SK-N-SH (cell line): ENCODE measurements at regions not wholly inside any gene's neighbourhood (a gene's known extent, or its start where the extent isn't known, plus 50 kb on each side); places are given as distances from the start of the nearest gene placed in this dataset.

ENCODE experiments used
- EP300 ChIP-seq, 2 experiments: IDR thresholded peaks; 2 replicates each; pipeline versions ENCODE4 v1.4.0 to v1.6.1; 2012; ENCODE audit warnings: borderline replicate concordance in 1 of 2, low read depth in 1 of 2, low read length in 1 of 2
- EZH2phosphoT487 ChIP-seq: fragments of 200-600 bp; sonication (generic); IDR thresholded peaks from 2 replicates; pipeline ENCODE4 v1.6.1; 2017; ENCODE audit warnings: low read depth, mixed run types, mild to moderate bottlenecking, antibody characterized with exemption, moderate library complexity, borderline replicate concordance
- FOXM1 ChIP-seq: IDR thresholded peaks from 2 replicates; pipeline ENCODE4 v1.4.0; 2012; ENCODE audit warnings: low read depth, mild to moderate bottlenecking
- TF ChIP-seq, protein P1 (sequence below): fragments of 200-600 bp; sonication (generic); IDR thresholded peaks from 2 replicates; pipeline ENCODE4 v1.6.1; 2017; ENCODE audit warnings: antibody characterized with exemption, mild to moderate bottlenecking, moderate library complexity
- TF ChIP-seq, protein P2 (sequence below): IDR thresholded peaks from 2 replicates; pipeline ENCODE4 v1.6.1; 2012; ENCODE audit warnings: mild to moderate bottlenecking, low read depth, low read length, moderate library complexity
- TF ChIP-seq, protein P3 (sequence below): IDR thresholded peaks from 2 replicates; pipeline ENCODE4 v1.4.0; 2012; ENCODE audit warnings: low read depth

DNA sequence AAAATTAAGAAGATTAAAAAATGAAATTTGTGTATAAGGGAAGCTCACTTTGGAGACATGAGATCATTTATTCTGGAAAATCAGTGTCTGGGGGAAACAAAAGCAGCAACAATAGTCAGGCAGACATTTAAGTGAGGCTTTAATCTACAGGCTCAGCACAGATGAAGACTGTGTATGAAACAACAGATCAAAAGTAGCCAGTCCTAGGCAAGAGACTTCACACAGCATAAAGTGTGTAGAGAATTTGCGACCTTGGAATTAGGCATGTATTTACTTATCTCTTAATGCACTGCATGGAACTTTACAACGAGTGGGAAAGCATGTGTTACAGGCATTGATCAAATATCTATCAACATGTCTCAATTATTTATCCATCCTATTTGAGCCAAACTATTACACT lies 1099.9 kb downstream of the PLA2G4A start:
- TF ChIP-seq, protein P1, sequence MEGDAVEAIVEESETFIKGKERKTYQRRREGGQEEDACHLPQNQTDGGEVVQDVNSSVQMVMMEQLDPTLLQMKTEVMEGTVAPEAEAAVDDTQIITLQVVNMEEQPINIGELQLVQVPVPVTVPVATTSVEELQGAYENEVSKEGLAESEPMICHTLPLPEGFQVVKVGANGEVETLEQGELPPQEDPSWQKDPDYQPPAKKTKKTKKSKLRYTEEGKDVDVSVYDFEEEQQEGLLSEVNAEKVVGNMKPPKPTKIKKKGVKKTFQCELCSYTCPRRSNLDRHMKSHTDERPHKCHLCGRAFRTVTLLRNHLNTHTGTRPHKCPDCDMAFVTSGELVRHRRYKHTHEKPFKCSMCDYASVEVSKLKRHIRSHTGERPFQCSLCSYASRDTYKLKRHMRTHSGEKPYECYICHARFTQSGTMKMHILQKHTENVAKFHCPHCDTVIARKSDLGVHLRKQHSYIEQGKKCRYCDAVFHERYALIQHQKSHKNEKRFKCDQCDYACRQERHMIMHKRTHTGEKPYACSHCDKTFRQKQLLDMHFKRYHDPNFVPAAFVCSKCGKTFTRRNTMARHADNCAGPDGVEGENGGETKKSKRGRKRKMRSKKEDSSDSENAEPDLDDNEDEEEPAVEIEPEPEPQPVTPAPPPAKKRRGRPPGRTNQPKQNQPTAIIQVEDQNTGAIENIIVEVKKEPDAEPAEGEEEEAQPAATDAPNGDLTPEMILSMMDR = no peak
- TF ChIP-seq, protein P2, sequence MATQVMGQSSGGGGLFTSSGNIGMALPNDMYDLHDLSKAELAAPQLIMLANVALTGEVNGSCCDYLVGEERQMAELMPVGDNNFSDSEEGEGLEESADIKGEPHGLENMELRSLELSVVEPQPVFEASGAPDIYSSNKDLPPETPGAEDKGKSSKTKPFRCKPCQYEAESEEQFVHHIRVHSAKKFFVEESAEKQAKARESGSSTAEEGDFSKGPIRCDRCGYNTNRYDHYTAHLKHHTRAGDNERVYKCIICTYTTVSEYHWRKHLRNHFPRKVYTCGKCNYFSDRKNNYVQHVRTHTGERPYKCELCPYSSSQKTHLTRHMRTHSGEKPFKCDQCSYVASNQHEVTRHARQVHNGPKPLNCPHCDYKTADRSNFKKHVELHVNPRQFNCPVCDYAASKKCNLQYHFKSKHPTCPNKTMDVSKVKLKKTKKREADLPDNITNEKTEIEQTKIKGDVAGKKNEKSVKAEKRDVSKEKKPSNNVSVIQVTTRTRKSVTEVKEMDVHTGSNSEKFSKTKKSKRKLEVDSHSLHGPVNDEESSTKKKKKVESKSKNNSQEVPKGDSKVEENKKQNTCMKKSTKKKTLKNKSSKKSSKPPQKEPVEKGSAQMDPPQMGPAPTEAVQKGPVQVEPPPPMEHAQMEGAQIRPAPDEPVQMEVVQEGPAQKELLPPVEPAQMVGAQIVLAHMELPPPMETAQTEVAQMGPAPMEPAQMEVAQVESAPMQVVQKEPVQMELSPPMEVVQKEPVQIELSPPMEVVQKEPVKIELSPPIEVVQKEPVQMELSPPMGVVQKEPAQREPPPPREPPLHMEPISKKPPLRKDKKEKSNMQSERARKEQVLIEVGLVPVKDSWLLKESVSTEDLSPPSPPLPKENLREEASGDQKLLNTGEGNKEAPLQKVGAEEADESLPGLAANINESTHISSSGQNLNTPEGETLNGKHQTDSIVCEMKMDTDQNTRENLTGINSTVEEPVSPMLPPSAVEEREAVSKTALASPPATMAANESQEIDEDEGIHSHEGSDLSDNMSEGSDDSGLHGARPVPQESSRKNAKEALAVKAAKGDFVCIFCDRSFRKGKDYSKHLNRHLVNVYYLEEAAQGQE = no peak
- TF ChIP-seq EZH2phosphoT487 = no peak
- TF ChIP-seq EP300 (IDR thresholded peaks at IDR 0.05; ENCODE audit: borderline replicate concordance in 1 of 2, low read depth in 1 of 2, low read length in 1 of 2) = no peak
- no peak for TF ChIP-seq FOXM1
- TF ChIP-seq, protein P3, sequence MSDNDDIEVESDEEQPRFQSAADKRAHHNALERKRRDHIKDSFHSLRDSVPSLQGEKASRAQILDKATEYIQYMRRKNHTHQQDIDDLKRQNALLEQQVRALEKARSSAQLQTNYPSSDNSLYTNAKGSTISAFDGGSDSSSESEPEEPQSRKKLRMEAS = no peak
